ENCODE measurements at regions not wholly inside any gene's neighbourhood (a gene's known extent, or its start where the extent isn't known, plus 50 kb on each side); places are given as distances from the start of the nearest gene placed in this dataset.

GRCh38 chr5:165956854-165957253, 2334.6 kb upstream of the WWC1 start:
- no peak for DNase-seq (ENCODE audit: low spot score)

GRCh38 chr5:165981671-165982070, 2309.8 kb upstream of the WWC1 start:
- DNase-seq (ENCODE audit: low spot score) = no peak

- no peak for DNase-seq (ENCODE audit: low spot score)
These were observed 2295.1 kb upstream of the WWC1 start for GRCh38 chr5:165996201-165996875.

- DNase-seq (ENCODE audit: low spot score) = no peak
These were observed 2291.6 kb upstream of the WWC1 start for GRCh38 chr5:165999693-166000320.

- no peak for DNase-seq (ENCODE audit: low spot score)
These were observed 2287.4 kb upstream of the WWC1 start for GRCh38 chr5:166004006-166004405.

- no peak for DNase-seq (ENCODE audit: low spot score)
These were observed 2278.0 kb upstream of the WWC1 start for GRCh38 chr5:166013415-166013814.

GRCh38 chr5:166014256-166014655, 2277.2 kb upstream of the WWC1 start:
- no peak for DNase-seq (ENCODE audit: low spot score)

- DNase-seq (ENCODE audit: low spot score) = no peak
These were observed 2272.7 kb upstream of the WWC1 start for GRCh38 chr5:166018716-166019115.

GRCh38 chr5:166022065-166022464, 2269.4 kb upstream of the WWC1 start:
- no peak for DNase-seq (ENCODE audit: low spot score)

- no peak for DNase-seq (ENCODE audit: low spot score)
These were observed 2266.5 kb upstream of the WWC1 start for GRCh38 chr5:166024970-166025369.

- DNase-seq (ENCODE audit: low spot score) = no peak
These were observed 2263.9 kb upstream of the WWC1 start for GRCh38 chr5:166027582-166027981.

GRCh38 chr5:166031926-166032325, 2259.5 kb upstream of the WWC1 start:
- no peak for DNase-seq (ENCODE audit: low spot score)

GRCh38 chr5:166032601-166033000, 2258.8 kb upstream of the WWC1 start:
- no peak for DNase-seq (ENCODE audit: low spot score)

GRCh38 chr5:166045961-166046360, 2245.5 kb upstream of the WWC1 start:
- DNase-seq (ENCODE audit: low spot score) = no peak

GRCh38 chr5:166046956-166047355, 2244.5 kb upstream of the WWC1 start:
- DNase-seq (ENCODE audit: low spot score) = no peak

- DNase-seq (ENCODE audit: low spot score) = no peak
These were observed 2240.9 kb upstream of the WWC1 start for GRCh38 chr5:166050531-166050930.

GRCh38 chr5:166058660-166059059, 2232.8 kb upstream of the WWC1 start:
- no peak for DNase-seq (ENCODE audit: low spot score)

GRCh38 chr5:166062094-166062493, 2229.4 kb upstream of the WWC1 start:
- no peak for DNase-seq (ENCODE audit: low spot score)

GRCh38 chr5:166062719-166063118, 2228.7 kb upstream of the WWC1 start:
- DNase-seq (ENCODE audit: low spot score) = no peak

GRCh38 chr5:166063261-166063660, 2228.2 kb upstream of the WWC1 start:
- no peak for DNase-seq (ENCODE audit: low spot score)

GRCh38 chr5:166068547-166069335, 2222.7 kb upstream of the WWC1 start:
- no peak for DNase-seq (ENCODE audit: low spot score)

- DNase-seq (ENCODE audit: low spot score) = no peak
These were observed 2217.4 kb upstream of the WWC1 start for GRCh38 chr5:166073901-166074581.

Data from RKO (cell line).